Testis (tissue), 2 donors: ENCODE measurements at regions not wholly inside any gene's neighbourhood (a gene's known extent, or its start where the extent isn't known, plus 50 kb on each side); places are given as distances from the start of the nearest gene placed in this dataset.
"Not testable (repeated sequence)": the region's sequence is repeated elsewhere in the genome, so short reads cannot be mapped to it uniquely, and the experiment has no call there.

ENCODE experiments used
- DNase-seq: peaks from one replicate; pipeline ENCODE4 v3.0.0-alpha.2; 2019
- H3K27ac ChIP-seq, 2 donors: fragments of 200-600 bp; sonication (generic); one replicate each; pipeline ENCODE4 v1.5.1; 2019
- H3K27me3 ChIP-seq: fragments of 200-600 bp; sonication (generic); one replicate; pipeline ENCODE4 v1.5.1; 2019
- H3K36me3 ChIP-seq: fragments of 200-600 bp; sonication (generic); one replicate; pipeline ENCODE4 v1.5.1; 2017; ENCODE audit warnings: low read depth; ENCODE audit errors: missing control alignments
- H3K4me1 ChIP-seq: fragments of 200-600 bp; sonication (generic); one replicate; pipeline ENCODE4 v1.5.1; 2019
- H3K4me3 ChIP-seq, 2 donors: fragments of 200-600 bp; sonication (generic); one replicate each; pipeline ENCODE4 v1.5.1; 2017 to 2019
- H3K9me3 ChIP-seq: fragments of 200-600 bp; sonication (generic); one replicate; pipeline ENCODE4 v1.5.1; 2017
- POLR2A ChIP-seq: fragments of 450-650 bp; IDR thresholded peaks from one replicate; pipeline ENCODE4 v1.6.1; 2017; ENCODE audit warnings: antibody characterized with exemption, mild to moderate bottlenecking, moderate library complexity
- WGBS, 2 donors: methylation state at CpG; one replicate each; pipeline ENCODE4 v1.1.5; 2018; 5-methylcytosine and 5-hydroxymethylcytosine counted together
- intact Hi-C: fragments of 100-400 bp; cut with DNase I; formaldehyde crosslinking; loops from one replicate; pipeline ENCODE4 v1.15.1; 2023; ENCODE audit warnings: low total_unique reads
- TF ChIP-seq, protein P1 (sequence below), 3 experiments: fragments of 450-650 bp in 2 of 3; fragments of 200-600 bp in 1 of 3; sonication (generic) in 1 of 3; IDR thresholded peaks; one replicate each; pipeline ENCODE4 v1.5.1; 2016 to 2019; ENCODE audit warnings: antibody characterized with exemption in 3 of 3, mild to moderate bottlenecking in 2 of 3, moderate library complexity in 1 of 3

DNA sequence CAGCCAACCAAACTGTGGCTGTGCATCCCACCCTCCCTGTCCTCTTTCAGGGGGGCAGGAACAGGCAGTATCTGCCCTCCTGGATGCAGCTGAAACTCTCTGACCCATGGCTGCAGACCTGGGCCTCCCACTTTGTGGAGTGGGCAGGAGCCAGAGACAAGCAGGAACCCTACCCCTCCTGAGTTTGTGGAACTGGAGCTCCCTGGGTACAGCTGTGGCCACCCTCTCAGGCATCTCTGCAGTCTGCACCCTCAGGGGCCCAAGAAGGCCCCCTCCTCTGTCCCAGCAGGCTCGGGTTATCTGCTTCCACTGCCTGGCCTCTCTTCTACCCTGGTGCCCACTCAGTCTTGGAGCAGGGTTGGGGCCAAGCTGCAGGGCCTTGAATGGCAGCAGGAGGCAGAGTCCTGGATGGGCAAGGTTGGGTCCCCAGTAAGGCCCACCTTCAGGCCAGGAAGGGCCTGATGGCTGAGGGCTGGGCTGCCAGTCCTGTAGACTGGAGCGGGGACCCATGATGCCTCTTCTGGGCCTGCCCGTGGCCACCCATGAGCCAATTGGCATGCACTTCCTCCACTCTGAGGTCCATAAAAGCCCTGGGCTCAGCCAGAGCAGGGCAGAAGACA, 619.9 kb downstream of the KIF4B start:
- Histone ChIP-seq H3K9me3 (no peaks in the 10 kb centered on the region), H3K27me3 (no peaks in the 10 kb centered on the region), H3K36me3 (no peaks in the 10 kb centered on the region), H3K4me1 (no peaks in the 10 kb centered on the region), H3K27ac (no peak overlapping the region), H3K4me3 (no peak overlapping the region)
- TF ChIP-seq, protein P1, sequence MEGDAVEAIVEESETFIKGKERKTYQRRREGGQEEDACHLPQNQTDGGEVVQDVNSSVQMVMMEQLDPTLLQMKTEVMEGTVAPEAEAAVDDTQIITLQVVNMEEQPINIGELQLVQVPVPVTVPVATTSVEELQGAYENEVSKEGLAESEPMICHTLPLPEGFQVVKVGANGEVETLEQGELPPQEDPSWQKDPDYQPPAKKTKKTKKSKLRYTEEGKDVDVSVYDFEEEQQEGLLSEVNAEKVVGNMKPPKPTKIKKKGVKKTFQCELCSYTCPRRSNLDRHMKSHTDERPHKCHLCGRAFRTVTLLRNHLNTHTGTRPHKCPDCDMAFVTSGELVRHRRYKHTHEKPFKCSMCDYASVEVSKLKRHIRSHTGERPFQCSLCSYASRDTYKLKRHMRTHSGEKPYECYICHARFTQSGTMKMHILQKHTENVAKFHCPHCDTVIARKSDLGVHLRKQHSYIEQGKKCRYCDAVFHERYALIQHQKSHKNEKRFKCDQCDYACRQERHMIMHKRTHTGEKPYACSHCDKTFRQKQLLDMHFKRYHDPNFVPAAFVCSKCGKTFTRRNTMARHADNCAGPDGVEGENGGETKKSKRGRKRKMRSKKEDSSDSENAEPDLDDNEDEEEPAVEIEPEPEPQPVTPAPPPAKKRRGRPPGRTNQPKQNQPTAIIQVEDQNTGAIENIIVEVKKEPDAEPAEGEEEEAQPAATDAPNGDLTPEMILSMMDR (IDR thresholded peaks at IDR 0.05) = no peak
- TF ChIP-seq POLR2A = no peak
- intact Hi-C loops = no loop called here
- no peak for DNase-seq
- 89% methylated on average over 3 of the region's 3 CpGs; no CpG with 5 or more reads in 1 of the 2 donors for WGBS, 2 donors

DNA sequence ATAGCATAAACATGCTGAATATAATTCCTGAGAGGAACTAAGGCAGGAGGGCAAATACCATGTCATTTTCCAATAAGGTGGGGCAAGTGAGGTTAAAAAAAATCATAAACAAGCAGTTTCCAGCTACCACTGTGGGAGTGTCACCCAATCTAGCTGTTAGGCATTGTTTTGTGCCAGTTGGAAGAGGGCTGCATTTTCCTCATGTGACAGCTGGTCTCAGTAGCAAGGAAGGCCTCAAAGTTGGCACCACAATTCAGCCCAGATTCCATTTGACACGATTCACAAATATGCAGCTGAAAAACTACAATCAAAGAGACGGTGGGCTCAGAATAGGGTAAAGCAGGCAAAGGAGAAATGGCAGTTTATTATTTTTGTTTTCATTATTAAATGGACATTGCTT, 636.1 kb downstream of the KIF4B start:
- TF ChIP-seq POLR2A = no peak
- TF ChIP-seq, protein P1 (IDR thresholded peaks at IDR 0.05) = no peak
- Histone ChIP-seq H3K27me3 (no peaks in the 10 kb centered on the region), H3K9me3 (no peaks in the 10 kb centered on the region), H3K4me3 (no peak overlapping the region), H3K4me1 (no peaks in the 10 kb centered on the region), H3K27ac (no peak overlapping the region), H3K36me3 (no peaks in the 10 kb centered on the region)
- 77 to 84% methylated on average over 2 of the region's 2 CpGs for WGBS, 2 donors
- DNase-seq = no peak
- intact Hi-C loops = no loop called here

DNA sequence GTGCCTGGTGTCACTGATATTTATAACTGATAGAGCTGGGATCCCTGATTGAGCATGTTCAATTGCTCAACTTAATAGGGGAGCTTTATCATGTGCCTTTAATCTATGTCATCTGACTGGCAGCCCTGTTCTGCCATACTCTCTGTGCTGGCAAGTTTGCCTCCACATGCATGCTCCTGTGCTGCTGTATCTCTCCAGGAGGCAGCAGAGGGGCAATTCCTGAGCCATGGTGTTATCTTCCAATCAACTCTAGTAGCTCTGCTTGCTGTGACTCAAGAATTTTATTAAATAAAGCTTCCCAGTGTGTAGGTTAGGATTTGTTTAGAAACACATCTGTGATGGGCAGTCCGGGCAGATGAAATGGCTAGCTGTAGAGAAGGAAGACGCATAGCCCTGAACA, 642.0 kb downstream of the KIF4B start:
- WGBS, 2 donors = 95% methylated on average over 2 of the region's 2 CpGs
- H3K4me1 ChIP-seq = no peaks in the 10 kb centered on the region
- H3K9me3 ChIP-seq = no peaks in the 10 kb centered on the region
- no peak overlapping the region for H3K27ac ChIP-seq
- no peak overlapping the region for H3K4me3 ChIP-seq
- TF ChIP-seq, protein P1 (IDR thresholded peaks at IDR 0.05) = no peak
- TF ChIP-seq POLR2A = no peak
- no peaks in the 10 kb centered on the region for H3K36me3 ChIP-seq
- no peaks in the 10 kb centered on the region for H3K27me3 ChIP-seq
- intact Hi-C loops = no loop called here
- no peak for DNase-seq

DNA sequence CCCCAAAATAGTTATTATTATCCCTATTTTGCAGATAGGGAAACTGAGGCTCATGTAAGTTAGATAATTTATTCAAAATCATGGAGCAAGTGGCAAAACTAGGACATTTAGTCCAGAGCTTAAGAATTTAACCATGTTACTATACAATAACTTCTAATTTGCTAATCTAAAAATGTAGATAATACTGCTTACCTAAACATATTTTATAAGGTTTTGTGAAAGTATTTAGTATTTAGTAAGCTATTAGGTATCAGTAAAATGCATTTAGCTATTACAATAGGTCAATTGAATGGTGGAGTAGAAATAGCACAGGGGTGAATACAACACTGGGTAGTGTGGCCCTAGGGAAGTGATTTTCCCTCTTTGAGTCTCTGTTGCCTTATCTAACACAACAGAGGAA, 648.3 kb downstream of the KIF4B start:
- Histone ChIP-seq H3K4me1 (no peaks in the 10 kb centered on the region), H3K9me3 (no peaks in the 10 kb centered on the region), H3K27me3 (no peaks in the 10 kb centered on the region), H3K36me3 (no peaks in the 10 kb centered on the region), H3K27ac (no peak overlapping the region), H3K4me3 (no peak overlapping the region)
- TF ChIP-seq, protein P1 (IDR thresholded peaks at IDR 0.05) = no peak
- TF ChIP-seq POLR2A = no peak
- DNase-seq = no peak
- intact Hi-C loops = no loop called here

DNA sequence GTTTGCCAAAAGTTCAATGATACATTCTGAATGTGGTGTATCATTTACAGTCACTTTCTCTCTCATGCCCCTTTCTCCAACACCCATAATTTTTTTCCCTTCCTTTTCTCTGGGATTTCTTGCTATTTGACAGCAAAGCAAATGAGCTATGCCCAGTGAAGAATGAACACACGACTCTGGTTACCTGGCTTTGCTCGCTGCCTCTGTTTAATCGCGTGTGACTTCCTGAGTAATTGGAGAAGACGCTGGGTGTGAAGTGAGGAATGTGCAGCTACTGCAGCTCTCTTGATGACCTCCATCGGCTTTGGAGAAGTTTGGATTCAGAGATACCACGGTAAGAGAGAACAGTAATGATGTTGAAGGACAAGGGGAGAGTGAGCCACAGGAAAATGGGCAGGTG, 651.8 kb downstream of the KIF4B start:
- WGBS, 2 donors = 56 to 71% methylated on average over 7 of the region's 7 CpGs

DNA sequence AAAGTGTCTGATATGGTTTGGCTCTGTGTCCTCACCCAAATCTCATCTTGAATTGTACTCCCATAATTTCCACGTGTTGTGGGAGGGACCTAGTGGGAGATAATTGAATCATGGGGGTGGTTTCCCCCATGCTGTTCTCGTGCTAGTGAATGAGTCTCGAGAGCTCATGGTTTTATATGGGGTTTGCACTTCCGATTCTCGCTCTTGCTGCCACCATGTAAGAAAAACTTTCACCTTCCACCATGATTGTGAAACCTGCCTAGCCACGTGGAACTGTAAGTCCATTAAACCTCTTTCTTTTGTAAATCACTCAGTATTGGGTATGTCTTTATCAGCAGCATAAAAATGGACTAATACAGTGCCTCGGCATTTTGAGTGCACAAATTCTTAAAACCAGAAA, 655.0 kb upstream of the SGCD start:
- H3K27ac ChIP-seq, H3K27me3 ChIP-seq, H3K36me3 ChIP-seq, H3K4me1 ChIP-seq, DNase-seq, intact Hi-C loops, H3K4me3 ChIP-seq, H3K9me3 ChIP-seq: not testable (repeated sequence)
- WGBS, 2 donors = 64 to 67% methylated on average over 7 of the region's 7 CpGs

More for the DNA sequence above, 651.8 kb downstream of the KIF4B start:
- TF ChIP-seq, protein P1 (IDR thresholded peaks at IDR 0.05) = no peak
- no peaks in the 10 kb centered on the region for H3K27me3 ChIP-seq
- no peak for DNase-seq
- H3K4me1 ChIP-seq = no peaks in the 10 kb centered on the region
- H3K4me3 ChIP-seq = no peak overlapping the region
- no peak overlapping the region for H3K27ac ChIP-seq
- intact Hi-C loops = no loop called here
- H3K9me3 ChIP-seq = no peaks in the 10 kb centered on the region
- no peaks in the 10 kb centered on the region for H3K36me3 ChIP-seq
